Activated B cell treated with CpG ODN at 0.5 μM for 24 hours (primary cell): ENCODE measurements at regions not wholly inside any gene's neighbourhood (a gene's known extent, or its start where the extent isn't known, plus 50 kb on each side); places are given as distances from the start of the nearest gene placed in this dataset.

Experiments
- ATAC-seq: fragments of 200-7000 bp; cut with Tn5 transposase; one replicate; pipeline ENCODE4 v1.10.0; 2021; ENCODE audit warnings: low read depth, mild to moderate bottlenecking, moderate library complexity
- CTCF ChIA-PET: fragments of 350-600 bp; sonication (Branson Sonifier 250); formaldehyde crosslinking; loops from one replicate; lab custom pipeline; 2021; ENCODE audit warnings: antibody characterized with exemption; lab: Charles Lee
- POLR2A ChIA-PET: fragments of 350-600 bp; sonication (Branson Sonifier 250); formaldehyde crosslinking; loops from one replicate; lab custom pipeline; 2021; ENCODE audit warnings: antibody characterized with exemption; lab: Charles Lee
- DNase-seq: peaks from one replicate; pipeline ENCODE4 v3.0.0; 2022
- H3K27ac Mint-ChIP-seq: one replicate; pipeline ENCODE4 v1.8.0; 2020; ENCODE audit warnings: mixed read lengths
- H3K27me3 Mint-ChIP-seq: one replicate; pipeline ENCODE4 v1.8.0; 2021; ENCODE audit warnings: mixed read lengths
- H3K36me3 Mint-ChIP-seq: one replicate; pipeline ENCODE4 v1.8.0; 2021; ENCODE audit warnings: low read depth, mixed read lengths
- H3K4me1 Mint-ChIP-seq: one replicate; pipeline ENCODE4 v1.8.0; 2021; ENCODE audit warnings: mixed read lengths
- H3K4me3 Mint-ChIP-seq: one replicate; pipeline ENCODE4 v1.8.0; 2020; ENCODE audit warnings: mild to moderate bottlenecking, mixed read lengths
- H3K9me3 Mint-ChIP-seq: one replicate; pipeline ENCODE4 v1.8.0; 2020; ENCODE audit warnings: mixed read lengths
- CTCF ChIP-seq: fragments of 200-600 bp; IDR thresholded peaks from one replicate; pipeline ENCODE4 v1.8.0; 2022; ENCODE audit warnings: antibody characterized with exemption, mild to moderate bottlenecking
- intact Hi-C: fragments of 100-400 bp; cut with micrococcal nuclease; formaldehyde crosslinking; loops from one replicate; pipeline ENCODE4 v1.15.1; 2024

DNA sequence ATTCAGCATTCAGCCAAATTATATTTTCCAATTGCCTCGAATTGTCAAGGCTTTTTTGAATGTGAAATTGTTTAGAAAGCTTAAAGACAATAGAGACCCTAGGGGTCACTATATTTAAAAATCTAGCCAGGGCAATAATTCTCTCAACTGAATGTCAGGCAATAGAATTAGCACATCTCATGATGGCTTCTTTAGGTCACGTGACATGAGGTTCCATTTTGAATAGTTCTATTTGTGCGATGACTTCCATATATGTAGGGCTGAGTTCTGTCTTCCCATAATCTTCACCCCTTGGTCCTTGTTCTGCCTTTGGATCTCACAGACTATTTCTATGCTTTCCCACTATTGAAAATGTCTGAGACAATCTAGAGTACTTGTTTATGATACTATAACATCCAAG lies 527.7 kb upstream of the KIRREL3 start:
- DNase-seq (no peak), ATAC-seq (no peak)
- ChIA-PET POLR2A (no interaction called here), CTCF (no interaction called here)
- intact Hi-C loops = no loop called here
- Mint-ChIP-seq H3K36me3 (no peaks in the 10 kb centered on the region), H3K4me1 (no peaks in the 10 kb centered on the region), H3K9me3 (peaks cover 2% of the 10 kb centered on the region), H3K27ac (no peak overlapping the region), H3K4me3 (no peak overlapping the region), H3K27me3 (no peaks in the 10 kb centered on the region)
- TF ChIP-seq CTCF = no peak

GRCh38 chr11:127524618-127525017 lies 524.0 kb upstream of the KIRREL3 start:
- no peaks in the 10 kb centered on the region for H3K4me1 Mint-ChIP-seq
- TF ChIP-seq CTCF = no peak
- intact Hi-C loops = no loop called here
- H3K27me3 Mint-ChIP-seq = no peaks in the 10 kb centered on the region
- ChIA-PET CTCF (no interaction called here), POLR2A (no interaction called here)
- no peak overlapping the region for H3K4me3 Mint-ChIP-seq
- H3K27ac Mint-ChIP-seq = no peak overlapping the region
- H3K9me3 Mint-ChIP-seq = no peaks in the 10 kb centered on the region
- ATAC-seq (no peak), DNase-seq (no peak)
- no peaks in the 10 kb centered on the region for H3K36me3 Mint-ChIP-seq

- H3K27me3 Mint-ChIP-seq = no peaks in the 10 kb centered on the region
- no peak for TF ChIP-seq CTCF
- ATAC-seq (no peak), DNase-seq (no peak)
- CTCF ChIA-PET = no interaction called here
- no peaks in the 10 kb centered on the region for H3K36me3 Mint-ChIP-seq
- H3K4me1 Mint-ChIP-seq = no peaks in the 10 kb centered on the region
- H3K4me3 Mint-ChIP-seq = no peak overlapping the region
- no peak overlapping the region for H3K27ac Mint-ChIP-seq
- POLR2A ChIA-PET = no interaction called here
- peaks cover 6% of the 10 kb centered on the region for H3K9me3 Mint-ChIP-seq
- intact Hi-C loops = no loop called here
Observed at GRCh38 chr11:127521413-127521812, 520.8 kb upstream of the KIRREL3 start.

DNA sequence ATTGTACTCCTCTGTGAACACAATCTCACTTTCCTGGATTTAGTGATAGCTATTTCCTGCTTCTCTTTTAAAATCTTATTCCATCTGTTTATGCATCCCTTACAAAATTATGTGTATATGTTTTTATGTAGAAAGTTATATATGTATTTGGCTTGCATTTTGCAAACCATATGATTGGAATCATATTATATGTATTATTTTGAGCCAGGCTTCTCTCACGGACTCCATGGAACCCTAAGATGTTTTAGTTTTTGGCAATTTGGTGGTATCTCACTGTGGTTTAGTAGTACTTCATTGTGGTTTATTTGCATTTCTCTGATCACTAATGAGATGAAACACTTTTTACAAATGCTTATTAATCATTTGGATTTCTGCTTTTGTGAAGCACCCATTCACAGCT lies 507.3 kb upstream of the KIRREL3 start:
- no peak for DNase-seq
- Mint-ChIP-seq H3K9me3 (peaks cover 4% of the 10 kb centered on the region), H3K27me3 (no peaks in the 10 kb centered on the region), H3K36me3 (no peaks in the 10 kb centered on the region), H3K27ac (no peak overlapping the region), H3K4me1 (no peaks in the 10 kb centered on the region), H3K4me3 (no peak overlapping the region)
- no peak for TF ChIP-seq CTCF
- ATAC-seq = no peak
- CTCF ChIA-PET = no interaction called here
- POLR2A ChIA-PET = no interaction called here
- intact Hi-C loops = no loop called here

GRCh38 chr11:127506647-127507046 lies 506.1 kb upstream of the KIRREL3 start:
- intact Hi-C loops = no loop called here
- no peak for DNase-seq
- no peaks in the 10 kb centered on the region for H3K36me3 Mint-ChIP-seq
- no peak for TF ChIP-seq CTCF
- ATAC-seq = no peak
- POLR2A ChIA-PET = no interaction called here
- H3K27me3 Mint-ChIP-seq = no peaks in the 10 kb centered on the region
- no peak overlapping the region for H3K27ac Mint-ChIP-seq
- CTCF ChIA-PET = no interaction called here
- H3K4me1 Mint-ChIP-seq = no peaks in the 10 kb centered on the region
- H3K4me3 Mint-ChIP-seq = no peak overlapping the region
- H3K9me3 Mint-ChIP-seq = peaks cover 3% of the 10 kb centered on the region
